ENCODE measurements at regions not wholly inside any gene's neighbourhood (a gene's known extent, or its start where the extent isn't known, plus 50 kb on each side); places are given as distances from the start of the nearest gene placed in this dataset.

GRCh38 chr1:69292833-69293232 is 274.9 kb upstream of the LRRC7 start:
- no peak for TF ChIP-seq CTCF (IDR thresholded peaks at IDR 0.05; ENCODE audit: poor library complexity, severe bottlenecking)
- TF ChIP-seq POLR2AphosphoS5 (IDR thresholded peaks at IDR 0.05) = no peak
- no peak for TF ChIP-seq SMC3 (conservative IDR thresholded peaks at IDR 0.05; ENCODE audit: poor library complexity)
- no peak for TF ChIP-seq EP300 (conservative IDR thresholded peaks at IDR 0.05; ENCODE audit: poor library complexity, severe bottlenecking)
- TF ChIP-seq TAF1 (IDR thresholded peaks at IDR 0.05; ENCODE audit: low read depth) = no peak
- no peak for TF ChIP-seq REST (IDR thresholded peaks at IDR 0.05; ENCODE audit: borderline replicate concordance)
- no peak for TF ChIP-seq EZH2 (IDR thresholded peaks at IDR 0.05; ENCODE audit: borderline replicate concordance, insufficient read depth, low read length, poor library complexity, severe bottlenecking)
